Skeletal muscle tissue (tissue), 3 donors: ENCODE measurements at regions not wholly inside any gene's neighbourhood (a gene's known extent, or its start where the extent isn't known, plus 50 kb on each side); places are given as distances from the start of the nearest gene placed in this dataset.

ENCODE experiments used
- H3K27ac ChIP-seq: one replicate; pipeline ENCODE4 v1.7.0; 2013; ENCODE audit warnings: mild to moderate bottlenecking, low read depth, low read length, inconsistent platforms
- H3K27me3 ChIP-seq, 3 donors: one replicate each; pipeline ENCODE4 v1.7.0; 2013; ENCODE audit warnings: low read length in 3 of 3; ENCODE audit not compliant: control insufficient read depth in 3 of 3, insufficient read depth in 3 of 3
- H3K36me3 ChIP-seq, 3 donors: one replicate each; pipeline ENCODE4 v1.7.0; 2013; ENCODE audit warnings: low read length in 3 of 3; ENCODE audit not compliant: control insufficient read depth in 3 of 3, insufficient read depth in 3 of 3
- H3K4me1 ChIP-seq, 3 donors: one replicate each; pipeline ENCODE4 v1.7.0; 2013; ENCODE audit warnings: low read length in 3 of 3, mild to moderate bottlenecking in 3 of 3; ENCODE audit not compliant: control insufficient read depth in 3 of 3, insufficient read depth in 3 of 3
- H3K4me3 ChIP-seq, 3 donors: one replicate each; pipeline ENCODE4 v1.7.0; 2013; ENCODE audit warnings: low read length in 3 of 3
- H3K9ac ChIP-seq, 3 donors: one replicate each; pipeline ENCODE4 v1.7.0; 2013; ENCODE audit warnings: low read length in 3 of 3, mild to moderate bottlenecking in 3 of 3, moderate library complexity in 2 of 3, low read depth in 1 of 3
- H3K9me3 ChIP-seq, 3 donors: one replicate each; pipeline ENCODE4 v1.7.0; 2013; ENCODE audit warnings: low read length in 3 of 3; ENCODE audit not compliant: control insufficient read depth in 3 of 3
- donor health status: Osteomylitis.

DNA sequence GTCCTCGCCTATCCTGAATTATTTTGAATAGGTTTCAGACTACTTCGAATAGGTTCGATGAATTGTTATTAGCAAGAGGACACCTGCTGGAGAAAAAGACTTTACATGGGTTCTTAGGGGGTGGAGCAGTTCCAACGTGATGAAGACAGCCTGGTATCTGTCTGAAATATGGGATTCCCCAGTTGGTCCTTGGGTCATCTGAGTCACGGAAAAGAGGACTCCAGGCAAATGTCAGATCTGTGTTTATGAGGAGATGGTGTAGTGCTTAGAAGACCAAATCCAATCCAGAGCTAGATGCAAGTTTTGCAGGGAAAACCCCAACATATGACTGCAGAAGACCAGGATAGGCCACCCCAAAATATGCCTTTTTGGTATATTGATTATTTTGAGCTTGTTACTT is 98.9 kb upstream of the IGSF10 start:
- Histone ChIP-seq H3K27ac (no peak overlapping the region), H3K36me3 (no peaks in the 10 kb centered on the region), H3K4me1 (no peaks in the 10 kb centered on the region), H3K4me3 (no peak overlapping the region), H3K27me3 (no peaks in the 10 kb centered on the region), H3K9ac (no peak overlapping the region), H3K9me3 (no peaks in the 10 kb centered on the region)

DNA sequence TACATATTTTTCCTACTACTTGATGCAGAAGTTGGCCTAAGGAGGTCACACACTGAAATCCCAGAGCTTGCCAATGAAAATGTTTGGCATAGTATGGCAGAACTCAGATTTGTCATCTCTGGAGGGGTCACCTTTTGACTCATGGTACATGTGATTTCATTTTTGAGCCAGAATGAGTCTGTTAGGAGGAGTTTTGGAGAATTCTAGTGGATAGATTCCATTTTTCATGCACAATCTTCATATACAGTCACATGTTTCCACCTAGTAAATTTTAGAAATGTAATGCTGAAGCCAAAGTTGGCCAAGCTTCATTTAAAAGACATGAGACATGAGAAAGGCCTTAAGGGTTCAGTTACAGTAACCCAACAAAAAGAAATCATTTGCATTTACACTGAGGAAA is 97.8 kb upstream of the IGSF10 start:
- H3K4me1 ChIP-seq = no peaks in the 10 kb centered on the region
- no peaks in the 10 kb centered on the region for H3K27me3 ChIP-seq
- no peak overlapping the region for H3K4me3 ChIP-seq
- H3K27ac ChIP-seq = no peak overlapping the region
- no peaks in the 10 kb centered on the region for H3K9me3 ChIP-seq
- no peaks in the 10 kb centered on the region for H3K36me3 ChIP-seq
- no peak overlapping the region for H3K9ac ChIP-seq

DNA sequence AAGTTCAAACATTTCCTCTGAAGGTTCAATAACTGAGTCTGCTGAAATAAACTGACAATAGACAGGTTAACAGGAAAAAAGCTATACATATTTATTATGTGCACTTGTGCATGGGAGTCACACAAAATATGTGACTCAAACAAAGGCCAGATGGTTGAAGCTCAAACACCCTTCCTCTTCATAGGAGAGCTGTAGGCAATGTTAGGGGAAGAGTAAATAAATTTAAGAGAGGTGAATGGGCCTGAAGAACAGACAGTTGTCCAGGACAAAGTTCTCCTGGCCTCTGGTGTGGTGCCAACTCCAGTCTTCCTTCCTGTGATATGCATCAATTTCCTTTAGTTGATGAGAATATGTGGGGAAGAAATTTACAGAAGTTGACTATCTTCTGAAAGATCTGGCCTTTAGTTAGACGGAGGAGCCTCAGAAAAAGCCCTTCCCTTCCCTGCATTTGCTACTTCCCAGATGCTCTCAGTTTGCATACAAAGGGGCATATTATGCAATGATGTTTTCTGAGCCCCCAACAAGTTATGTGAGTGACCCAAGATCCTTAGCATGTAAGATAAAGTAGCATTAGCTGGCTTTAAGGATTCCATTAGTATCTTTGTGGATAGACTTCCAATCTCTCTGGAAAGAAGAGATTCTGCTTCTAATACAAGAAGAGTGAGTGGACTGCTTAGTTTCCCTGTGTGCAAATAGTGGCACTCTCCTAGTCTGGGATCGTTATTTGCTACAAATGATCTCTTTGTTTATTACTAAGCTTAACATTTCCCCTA is 96.4 kb upstream of the IGSF10 start:
- Histone ChIP-seq H3K27ac (no peak overlapping the region), H3K9me3 (no peaks in the 10 kb centered on the region), H3K4me3 (no peak overlapping the region), H3K27me3 (no peaks in the 10 kb centered on the region), H3K9ac (no peak overlapping the region), H3K4me1 (no peaks in the 10 kb centered on the region), H3K36me3 (no peaks in the 10 kb centered on the region)

DNA sequence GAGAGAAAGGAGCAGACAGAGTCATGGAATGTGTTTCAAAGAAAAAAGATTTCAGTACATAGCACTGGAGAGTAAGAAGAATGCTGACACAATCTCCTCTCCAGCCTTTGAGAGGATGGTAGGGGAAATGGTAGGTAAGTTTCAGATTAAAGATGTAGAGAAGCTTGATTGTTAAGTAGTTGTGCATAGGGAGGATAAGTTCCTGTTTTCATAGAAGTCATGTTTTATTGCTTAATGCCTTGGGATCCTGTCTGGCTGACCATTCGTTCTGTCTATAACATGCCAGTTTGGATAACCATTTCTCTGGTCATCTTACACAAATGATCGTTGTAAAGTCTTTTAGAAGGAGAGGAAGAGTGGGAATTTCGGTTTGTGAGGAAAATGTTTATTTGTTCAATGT is 95.7 kb upstream of the IGSF10 start:
- Histone ChIP-seq H3K4me3 (no peak overlapping the region), H3K27ac (no peak overlapping the region)

DNA sequence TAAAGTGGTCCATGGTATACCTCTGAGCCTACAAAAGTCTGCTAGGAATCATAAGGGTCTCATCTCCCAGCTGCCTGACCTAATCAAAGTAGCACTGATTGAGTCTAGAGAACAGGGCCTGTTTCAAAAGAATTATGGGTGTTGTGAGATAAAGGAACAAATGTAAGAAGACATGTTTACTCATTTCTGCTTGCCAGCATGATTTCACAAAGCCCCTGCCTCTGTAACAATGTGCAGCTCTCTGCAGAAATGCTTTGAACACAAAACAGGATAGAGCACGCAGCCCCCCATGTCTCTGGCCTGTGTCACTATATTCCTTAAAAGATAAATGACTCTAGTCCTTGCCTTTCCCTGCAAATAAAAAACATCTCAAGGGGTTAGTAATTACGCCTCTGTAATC is 94.7 kb upstream of the IGSF10 start:
- no peaks in the 10 kb centered on the region for H3K36me3 ChIP-seq
- no peaks in the 10 kb centered on the region for H3K9me3 ChIP-seq
- no peak overlapping the region for H3K27ac ChIP-seq
- no peaks in the 10 kb centered on the region for H3K27me3 ChIP-seq
- H3K4me3 ChIP-seq = no peak overlapping the region
- H3K4me1 ChIP-seq = peaks cover 0 to 3% (median 3%) of the 10 kb centered on the region in 3 donors
- no peak overlapping the region for H3K9ac ChIP-seq

More for the DNA sequence above, 95.7 kb upstream of the IGSF10 start:
- H3K4me1 ChIP-seq = no peaks in the 10 kb centered on the region
- no peaks in the 10 kb centered on the region for H3K27me3 ChIP-seq
- H3K9ac ChIP-seq = no peak overlapping the region
- no peaks in the 10 kb centered on the region for H3K9me3 ChIP-seq
- H3K36me3 ChIP-seq = no peaks in the 10 kb centered on the region

DNA sequence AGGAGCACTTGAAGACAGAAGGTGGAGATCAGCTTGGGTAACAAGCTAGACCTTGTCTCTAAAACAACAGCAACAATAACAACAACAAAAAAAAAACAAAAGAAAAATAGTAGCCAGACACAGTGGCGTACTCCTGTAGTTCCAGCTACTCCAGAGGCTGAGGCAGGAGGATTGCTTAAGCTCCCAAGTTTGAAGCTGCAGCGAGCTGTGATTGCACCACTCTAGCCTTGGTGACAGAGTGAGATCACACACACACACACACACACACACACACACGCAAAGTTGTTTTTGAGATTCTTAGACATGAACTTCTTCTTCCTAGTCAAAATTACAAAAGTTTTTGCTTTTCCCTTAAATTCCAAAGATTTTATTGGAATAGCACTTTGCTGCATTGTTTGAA is 93.0 kb upstream of the IGSF10 start:
- H3K9me3 ChIP-seq = no peaks in the 10 kb centered on the region
- no peak overlapping the region for H3K9ac ChIP-seq
- H3K4me3 ChIP-seq = no peak overlapping the region
- no peak overlapping the region for H3K27ac ChIP-seq
- H3K36me3 ChIP-seq = no peaks in the 10 kb centered on the region
- peaks cover 0 to 3% (median 3%) of the 10 kb centered on the region in 3 donors for H3K4me1 ChIP-seq
- H3K27me3 ChIP-seq = no peaks in the 10 kb centered on the region

DNA sequence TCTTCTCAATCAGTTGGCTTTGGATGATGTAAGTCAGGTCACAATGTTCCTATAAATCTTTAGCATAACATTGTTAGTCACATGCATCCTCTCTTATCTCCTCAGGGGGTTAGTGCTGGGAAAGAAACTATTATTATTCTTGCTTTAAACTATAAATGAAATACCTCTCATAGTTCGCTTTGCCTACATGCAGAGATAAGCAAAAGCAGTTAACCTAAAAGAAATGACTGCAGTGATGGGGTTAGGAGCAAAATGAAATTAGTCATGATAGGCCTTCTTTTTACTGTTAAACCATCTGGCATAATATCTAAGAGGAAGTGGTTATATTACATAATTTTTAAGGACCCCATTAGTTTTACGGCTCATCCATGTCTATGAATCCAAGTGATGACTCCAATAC is 91.7 kb upstream of the IGSF10 start:
- Histone ChIP-seq H3K4me1 (peaks cover 0 to 3% (median 3%) of the 10 kb centered on the region in 3 donors), H3K9ac (no peak overlapping the region), H3K9me3 (no peaks in the 10 kb centered on the region), H3K27ac (no peak overlapping the region), H3K4me3 (no peak overlapping the region), H3K36me3 (no peaks in the 10 kb centered on the region), H3K27me3 (no peaks in the 10 kb centered on the region)

DNA sequence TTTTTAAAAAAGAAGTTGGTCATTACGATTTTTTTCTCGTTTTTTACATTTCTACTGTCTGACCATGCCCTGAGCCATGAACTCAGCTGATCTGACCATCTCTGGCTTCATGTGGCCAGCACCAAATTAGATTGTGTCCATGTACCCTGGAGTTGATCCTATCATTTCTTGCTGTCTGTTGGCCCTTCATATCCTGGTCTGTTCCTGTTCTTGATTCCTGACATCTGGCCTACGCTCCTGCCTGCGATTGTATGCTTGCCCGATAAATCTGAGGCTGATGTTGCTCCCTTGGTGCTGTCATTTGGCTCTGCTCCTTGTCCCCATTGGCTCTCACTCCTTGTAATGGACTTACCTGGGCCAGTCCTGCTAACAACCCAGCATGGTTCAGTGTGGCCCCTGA is 89.8 kb upstream of the IGSF10 start:
- Histone ChIP-seq H3K4me3 (no peak overlapping the region), H3K4me1 (peaks cover 0 to 3% (median 3%) of the 10 kb centered on the region in 3 donors), H3K9ac (no peak overlapping the region), H3K27me3 (no peaks in the 10 kb centered on the region), H3K9me3 (no peaks in the 10 kb centered on the region), H3K36me3 (no peaks in the 10 kb centered on the region), H3K27ac (no peak overlapping the region)

DNA sequence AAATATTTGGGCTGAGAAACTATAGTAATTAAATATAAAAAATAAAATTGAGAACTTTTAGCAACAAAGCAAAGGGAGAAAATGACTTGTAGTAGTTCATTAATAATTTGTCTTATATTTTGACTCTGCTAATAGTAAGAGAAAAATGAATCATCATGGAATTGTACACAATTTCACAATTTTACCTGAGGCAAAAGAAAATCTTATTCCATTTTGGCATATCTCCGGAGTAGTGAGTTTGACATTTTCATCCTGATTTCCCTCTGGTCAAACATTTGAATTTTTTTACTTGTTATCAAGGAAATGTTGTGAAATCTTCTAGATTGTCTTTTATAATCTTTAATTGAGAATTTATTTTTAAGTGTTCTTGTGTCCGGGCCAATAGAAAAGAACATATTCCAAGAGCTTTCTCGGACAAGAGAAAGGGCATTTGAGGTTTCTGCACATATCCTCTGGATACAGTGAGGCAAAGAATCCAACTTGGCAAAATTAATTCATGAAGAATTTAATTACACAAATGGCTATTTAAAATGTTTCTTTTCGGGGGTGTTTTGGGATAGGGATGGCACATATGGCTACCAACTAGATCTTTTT is 89.3 kb upstream of the IGSF10 start:
- no peak overlapping the region for H3K27ac ChIP-seq

DNA sequence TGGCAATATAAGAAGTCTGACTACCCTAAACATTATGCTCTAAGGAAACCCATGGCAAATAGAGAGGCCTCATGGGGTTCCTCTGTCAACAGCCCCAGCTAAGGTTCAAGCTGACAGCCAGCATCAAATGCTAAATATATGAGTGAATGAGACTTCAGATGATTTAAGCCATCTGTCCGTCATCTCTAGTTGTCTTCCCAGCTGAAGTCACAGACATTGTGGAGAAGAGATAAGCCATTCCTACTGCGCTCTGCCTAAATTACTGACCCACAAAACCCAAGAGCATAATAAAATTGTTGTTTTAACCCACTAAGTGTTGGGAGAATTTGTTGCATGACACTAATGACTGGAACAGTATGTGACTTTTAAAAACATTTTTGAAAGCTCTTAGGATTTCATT is 87.3 kb upstream of the IGSF10 start:
- H3K9ac ChIP-seq = no peak overlapping the region

More for the DNA sequence above, 89.3 kb upstream of the IGSF10 start:
- Histone ChIP-seq H3K4me1 (peaks cover 0 to 3% (median 3%) of the 10 kb centered on the region in 3 donors), H3K9ac (no peak overlapping the region), H3K4me3 (no peak overlapping the region), H3K36me3 (no peaks in the 10 kb centered on the region), H3K27me3 (no peaks in the 10 kb centered on the region), H3K9me3 (no peaks in the 10 kb centered on the region)

More for the DNA sequence above, 87.3 kb upstream of the IGSF10 start:
- H3K4me3 ChIP-seq = no peak overlapping the region
- no peaks in the 10 kb centered on the region for H3K36me3 ChIP-seq
- no peak overlapping the region for H3K27ac ChIP-seq
- no peaks in the 10 kb centered on the region for H3K27me3 ChIP-seq
- H3K9me3 ChIP-seq = no peaks in the 10 kb centered on the region
- H3K4me1 ChIP-seq = peaks cover 0 to 3% (median 3%) of the 10 kb centered on the region in 3 donors
